Right lobe of liver (tissue), 6 donors: ENCODE measurements at regions not wholly inside any gene's neighbourhood (a gene's known extent, or its start where the extent isn't known, plus 50 kb on each side); places are given as distances from the start of the nearest gene placed in this dataset.

Source experiments
- ATAC-seq, 4 donors: fragments of 200-7000 bp; cut with Tn5 transposase; one replicate each; pipeline ENCODE4 v1.9.1; 2020; ENCODE audit warnings: mild to moderate bottlenecking in 4 of 4, moderate library complexity in 4 of 4
- DNase-seq, 3 donors: peaks; one replicate each; pipeline ENCODE4 v3.0.0-alpha.2; 2020
- H3K27ac ChIP-seq, 3 donors: fragments of 200-600 bp; one replicate each; pipeline ENCODE4 v1.8.0; 2022
- H3K27me3 ChIP-seq, 2 donors: fragments of 200-600 bp; one replicate each; pipeline ENCODE4 v1.8.0; 2022
- H3K36me3 ChIP-seq, 4 donors: fragments of 200-600 bp; sonication (generic) in 1 of 4; one replicate each; pipeline versions ENCODE4 v1.5.1 to v1.8.0; 2017 to 2022; ENCODE audit warnings: control low read depth in 1 of 4
- H3K4me1 ChIP-seq, 4 donors: fragments of 200-600 bp; sonication (generic) in 1 of 4; one replicate each; pipeline versions ENCODE4 v1.5.1 to v1.8.0; 2017 to 2022; ENCODE audit warnings: control low read depth in 1 of 4
- H3K4me3 ChIP-seq, 3 donors: fragments of 200-600 bp; one replicate each; pipeline ENCODE4 v1.8.0; 2022
- H3K9me3 ChIP-seq, 4 donors: fragments of 200-600 bp; sonication (generic) in 1 of 4; one replicate each; pipeline versions ENCODE4 v1.5.1 to v1.8.0; 2017 to 2022; ENCODE audit warnings: control low read depth in 1 of 4
- POLR2A ChIP-seq: fragments of 450-650 bp; IDR thresholded peaks from one replicate; pipeline ENCODE4 v1.6.1; 2017; ENCODE audit warnings: antibody characterized with exemption, mild to moderate bottlenecking
- WGBS: methylation state at CpG from one replicate; pipeline ENCODE4 v1.1.6; 2018; ENCODE audit warnings: low coverage, low lambda C conversion rate; ENCODE audit not compliant: insufficient coverage; ENCODE audit errors: missing lambda C conversion rate; 5-methylcytosine and 5-hydroxymethylcytosine counted together
- intact Hi-C, 2 donors: fragments of 100-400 bp; cut with DNase I; formaldehyde crosslinking; loops; one replicate each; pipeline versions ENCODE4 v1.11.2 to v1.14.1; 2022
- TF ChIP-seq, protein P1 (sequence below), 4 donors: fragments of 200-600 bp in 3 of 4; fragments of 450-650 bp in 1 of 4; IDR thresholded peaks; one replicate each; pipeline versions ENCODE4 v1.5.1 to v1.8.0; 2016 to 2022; ENCODE audit warnings: antibody characterized with exemption in 4 of 4, mild to moderate bottlenecking in 2 of 4
- donor health status: DM: no; HTN: yes; CAD: no.
- donor health status: DM: no; HTN: no; CAD: no.
- donor health status: DM: no; HTN: no; CAD: no.
- donor health status: DM: no; HTN: yes; CAD: no.
- donor health status: DM: no; HTN: yes; CAD: no.

DNA sequence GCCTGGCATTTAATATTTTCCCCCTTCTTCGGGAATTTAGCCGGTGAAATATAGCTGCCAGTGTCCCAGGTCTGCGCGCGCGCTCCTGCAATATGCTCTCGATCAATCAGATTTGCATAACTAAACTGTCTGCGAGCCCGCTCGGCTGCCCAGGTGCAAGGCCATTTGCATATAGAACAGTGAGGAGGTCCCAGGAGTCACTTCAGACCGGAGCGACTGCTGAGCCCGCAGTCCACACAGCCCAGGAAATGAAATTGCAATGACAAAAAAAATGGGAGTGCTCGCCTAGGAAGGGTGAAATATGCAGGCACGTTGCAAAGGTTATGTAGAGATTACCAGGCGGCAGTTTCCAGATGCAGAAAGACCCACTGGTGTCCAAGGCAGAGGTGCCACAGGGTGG, 228.5 kb downstream of the VRK1 start:
- no peak for DNase-seq
- no peaks in the 10 kb centered on the region for H3K36me3 ChIP-seq
- ATAC-seq: no peak
- no peak overlapping the region for H3K27ac ChIP-seq
- no peak for TF ChIP-seq POLR2A
- TF ChIP-seq, protein P1, sequence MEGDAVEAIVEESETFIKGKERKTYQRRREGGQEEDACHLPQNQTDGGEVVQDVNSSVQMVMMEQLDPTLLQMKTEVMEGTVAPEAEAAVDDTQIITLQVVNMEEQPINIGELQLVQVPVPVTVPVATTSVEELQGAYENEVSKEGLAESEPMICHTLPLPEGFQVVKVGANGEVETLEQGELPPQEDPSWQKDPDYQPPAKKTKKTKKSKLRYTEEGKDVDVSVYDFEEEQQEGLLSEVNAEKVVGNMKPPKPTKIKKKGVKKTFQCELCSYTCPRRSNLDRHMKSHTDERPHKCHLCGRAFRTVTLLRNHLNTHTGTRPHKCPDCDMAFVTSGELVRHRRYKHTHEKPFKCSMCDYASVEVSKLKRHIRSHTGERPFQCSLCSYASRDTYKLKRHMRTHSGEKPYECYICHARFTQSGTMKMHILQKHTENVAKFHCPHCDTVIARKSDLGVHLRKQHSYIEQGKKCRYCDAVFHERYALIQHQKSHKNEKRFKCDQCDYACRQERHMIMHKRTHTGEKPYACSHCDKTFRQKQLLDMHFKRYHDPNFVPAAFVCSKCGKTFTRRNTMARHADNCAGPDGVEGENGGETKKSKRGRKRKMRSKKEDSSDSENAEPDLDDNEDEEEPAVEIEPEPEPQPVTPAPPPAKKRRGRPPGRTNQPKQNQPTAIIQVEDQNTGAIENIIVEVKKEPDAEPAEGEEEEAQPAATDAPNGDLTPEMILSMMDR (IDR thresholded peaks at IDR 0.05): no peak
- WGBS: 23% methylated on average over 16 of the region's 16 CpGs
- no peak overlapping the region for H3K4me3 ChIP-seq
- no peaks in the 10 kb centered on the region for H3K4me1 ChIP-seq
- H3K9me3 ChIP-seq: no peaks in the 10 kb centered on the region
- intact Hi-C loops: no loop called here
- no peaks in the 10 kb centered on the region for H3K27me3 ChIP-seq

DNA sequence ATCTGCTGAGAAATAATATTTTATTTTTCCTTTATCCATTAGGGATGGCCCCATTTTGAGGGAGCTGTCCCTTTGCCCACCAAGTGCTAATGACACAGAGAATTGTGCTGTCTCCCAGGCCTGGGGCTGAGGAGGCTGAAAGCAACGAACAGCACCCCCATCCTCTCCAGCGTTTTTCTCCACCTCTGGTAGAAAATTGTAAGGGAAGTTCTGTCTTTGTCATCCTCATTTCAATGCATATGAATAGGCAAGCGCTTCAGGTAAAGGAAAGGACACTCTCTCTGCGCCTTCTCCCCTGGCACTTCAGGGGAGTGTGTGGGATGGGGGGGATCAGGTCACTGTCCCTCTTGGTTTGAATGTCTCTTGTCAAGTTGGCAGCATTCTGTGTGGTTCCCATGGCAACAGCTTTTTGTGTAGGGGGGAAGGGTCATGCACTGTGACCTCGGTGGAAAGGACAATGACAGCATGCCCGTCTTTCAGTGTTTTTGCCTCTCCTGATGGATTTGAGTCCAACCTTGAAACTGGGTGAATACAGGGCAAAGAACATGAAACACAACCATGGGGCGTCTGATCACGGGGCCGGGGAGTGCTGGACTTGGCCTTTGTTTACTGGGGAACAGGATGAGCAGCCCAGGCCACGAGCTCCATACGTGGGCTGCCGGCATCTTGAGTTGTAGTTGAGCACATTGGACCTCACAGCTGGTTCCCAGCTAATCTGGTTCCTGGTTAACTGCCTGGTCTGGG, 230.2 kb downstream of the VRK1 start:
- DNase-seq: no peak
- H3K4me3 ChIP-seq: no peak overlapping the region
- H3K4me1 ChIP-seq: no peaks in the 10 kb centered on the region
- ATAC-seq: no peak
- H3K27ac ChIP-seq: no peak overlapping the region
- H3K36me3 ChIP-seq: no peaks in the 10 kb centered on the region
- intact Hi-C loops: no loop called here
- TF ChIP-seq, protein P1 (IDR thresholded peaks at IDR 0.05): no peak
- no peak for TF ChIP-seq POLR2A
- peaks cover 0 to 7% of the 10 kb centered on the region in 2 donors for H3K27me3 ChIP-seq
- 6% methylated on average over 3 of the region's 12 CpGs for WGBS
- H3K9me3 ChIP-seq: no peaks in the 10 kb centered on the region

DNA sequence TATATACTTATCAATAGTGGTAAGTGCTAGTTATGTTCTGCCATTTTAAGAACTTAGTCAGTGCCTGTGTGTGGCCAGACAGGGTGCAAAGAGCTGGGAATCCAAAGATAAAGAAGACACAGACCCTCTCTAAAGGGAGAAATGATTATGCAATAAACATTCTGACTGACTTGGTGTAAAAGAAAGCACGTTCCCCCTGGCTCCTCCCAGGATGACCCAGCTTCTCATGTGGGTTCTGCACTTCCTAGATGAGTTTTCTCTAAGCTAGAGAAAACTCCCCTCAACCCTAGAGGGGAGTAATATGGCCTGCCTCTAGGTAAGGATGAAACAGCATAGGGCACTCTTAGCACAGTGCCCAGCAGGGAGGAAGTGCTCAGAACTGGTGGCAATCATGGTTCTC, 231.2 kb downstream of the VRK1 start:
- intact Hi-C loops: no loop called here
- no peak for ATAC-seq

DNA sequence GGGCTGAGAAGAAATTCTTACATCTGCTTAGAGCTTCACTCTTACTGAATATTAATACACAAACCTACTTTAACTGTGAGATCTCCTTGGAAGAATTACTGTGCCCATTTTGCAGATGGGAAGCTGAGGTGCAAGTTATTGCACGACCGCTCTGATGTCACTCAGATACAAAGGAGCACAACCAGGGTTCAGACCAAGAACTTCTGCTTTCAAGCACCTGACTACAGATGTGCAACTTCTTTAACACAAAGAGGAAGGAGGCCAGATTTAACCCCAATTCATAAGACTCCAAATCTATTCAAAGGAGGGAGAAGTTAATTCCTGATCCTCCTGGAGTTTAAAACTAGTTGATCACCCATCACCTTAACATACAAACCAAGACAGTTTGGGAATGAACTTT, 232.6 kb downstream of the VRK1 start:
- Histone ChIP-seq H3K9me3 (no peaks in the 10 kb centered on the region), H3K4me1 (peaks cover 0 to 4% (median 0%) of the 10 kb centered on the region in 4 donors), H3K27me3 (peaks cover 0 to 12% of the 10 kb centered on the region in 2 donors), H3K27ac (no peak overlapping the region), H3K4me3 (no peak overlapping the region), H3K36me3 (no peaks in the 10 kb centered on the region)
- intact Hi-C loops: no loop called here
- no peak for TF ChIP-seq POLR2A
- TF ChIP-seq, protein P1 (IDR thresholded peaks at IDR 0.05): no peak
- no CpG with 5 or more reads among the region's 2 CpGs for WGBS
- ATAC-seq (no peak), DNase-seq (no peak)

More for the DNA sequence above, 231.2 kb downstream of the VRK1 start:
- H3K4me3 ChIP-seq: no peak overlapping the region
- H3K4me1 ChIP-seq: peaks cover 0 to 3% (median 0%) of the 10 kb centered on the region in 4 donors
- WGBS: 23% methylated on average over 1 of the region's 1 CpG
- no peak for DNase-seq
- H3K9me3 ChIP-seq: no peaks in the 10 kb centered on the region
- no peak for TF ChIP-seq POLR2A
- TF ChIP-seq, protein P1 (IDR thresholded peaks at IDR 0.05): no peak
- H3K36me3 ChIP-seq: no peaks in the 10 kb centered on the region
- peaks cover 0 to 12% of the 10 kb centered on the region in 2 donors for H3K27me3 ChIP-seq
- H3K27ac ChIP-seq: no peak overlapping the region
